ENCODE measurements at regions not wholly inside any gene's neighbourhood (a gene's known extent, or its start where the extent isn't known, plus 50 kb on each side); places are given as distances from the start of the nearest gene placed in this dataset.

DNA sequence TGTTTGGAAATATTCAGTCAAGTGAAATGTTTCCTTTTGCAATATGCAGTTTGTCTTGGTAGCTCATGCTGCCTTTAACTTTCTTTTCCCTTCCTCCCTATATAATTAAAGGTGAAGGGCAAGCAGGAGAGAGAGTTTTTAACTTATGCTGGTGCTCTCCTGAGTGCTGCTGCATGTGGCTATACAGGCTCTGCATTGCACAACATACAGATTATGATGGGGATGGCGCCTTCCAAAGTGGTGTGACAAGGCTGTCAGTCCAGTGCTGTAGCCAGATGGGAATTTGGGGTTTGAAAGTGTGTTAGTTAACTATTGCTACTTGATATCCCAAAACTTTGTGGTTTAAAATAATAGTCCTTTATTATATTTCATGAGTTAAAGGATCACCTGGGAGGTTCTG is 199.0 kb downstream of the ATP23 start:
- TF ChIP-seq CTCF (conservative IDR thresholded peaks at IDR 0.05 in 1 of 2, IDR thresholded peaks at IDR 0.05 in 1 of 2; ENCODE audit: extremely low read depth in 1 of 2, insufficient read depth in 1 of 2, low read depth in 1 of 2, low read length in 2 of 2) (no peak), EZH2 (IDR thresholded peaks at IDR 0.05; ENCODE audit: borderline replicate concordance, low read length) (no peak)

Data from mammary epithelial cell (primary cell).